NCI-H82 treated with DMSO at 0.1 percent for 48 hours (cell line): ENCODE measurements at regions not wholly inside any gene's neighbourhood (a gene's known extent, or its start where the extent isn't known, plus 50 kb on each side); places are given as distances from the start of the nearest gene placed in this dataset.
"Not testable (repeated sequence)": the region's sequence is repeated elsewhere in the genome, so short reads cannot be mapped to it uniquely, and the experiment has no call there.

Experiments used
- DNase-seq: peaks from one replicate; lab custom pipeline; 2025; ENCODE audit not compliant: unreplicated experiment; lab: John Stamatoyannopoulos, UW

DNA sequence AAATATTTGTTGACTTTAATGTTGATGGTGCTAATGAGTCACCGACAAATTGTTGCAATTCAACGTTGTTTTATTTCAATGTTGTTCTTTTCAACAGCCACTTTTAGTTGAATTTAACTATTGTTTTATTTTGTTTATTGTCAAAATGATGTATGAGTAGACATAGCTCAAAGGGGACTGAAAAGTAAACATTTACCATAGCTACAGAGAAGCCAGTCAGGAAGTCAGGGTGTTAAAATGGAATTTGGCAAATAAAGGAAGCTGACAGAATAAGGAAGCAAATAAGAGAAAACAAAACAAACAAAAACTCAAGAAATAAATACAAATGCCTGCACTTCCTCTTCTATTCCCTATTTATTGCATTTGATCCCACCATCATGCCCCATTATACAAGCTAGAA is 648.4 kb upstream of the HTR2C start:
- no peak for DNase-seq

- no peak for DNase-seq
Measured at GRCh38 chrX:113933931-113934330, 650.0 kb upstream of the HTR2C start.

DNA sequence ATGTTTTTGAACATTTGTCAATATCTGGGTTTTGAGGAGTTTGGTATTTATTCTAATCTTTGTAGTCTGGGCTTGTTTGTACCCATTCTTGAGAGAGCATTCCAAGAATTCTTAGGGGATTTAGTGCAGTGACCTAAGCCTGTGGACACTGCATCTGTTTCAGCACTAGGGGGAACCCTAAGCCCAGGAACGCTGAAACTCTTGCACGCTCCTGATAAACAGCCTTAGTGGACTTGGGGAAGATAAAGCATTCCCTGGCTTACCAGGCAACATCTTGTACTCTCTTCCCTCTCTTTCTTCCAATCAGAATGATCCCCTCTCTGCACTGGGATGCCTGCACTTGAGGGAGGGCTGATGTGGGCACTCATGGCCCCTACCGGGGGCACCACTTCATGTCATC is 654.9 kb upstream of the HTR2C start:
- DNase-seq, result peak; percentile 49

- no peak for DNase-seq
Measured at GRCh38 chrX:113920661-113921060, 663.2 kb upstream of the HTR2C start.

GRCh38 chrX:113919387-113919786 is 664.5 kb upstream of the HTR2C start:
- DNase-seq, result no peak

GRCh38 chrX:113906168-113906567 is 677.7 kb upstream of the HTR2C start:
- no peak for DNase-seq

- no peak for DNase-seq
Measured at GRCh38 chrX:113892891-113893290, 691.0 kb upstream of the HTR2C start.

DNA sequence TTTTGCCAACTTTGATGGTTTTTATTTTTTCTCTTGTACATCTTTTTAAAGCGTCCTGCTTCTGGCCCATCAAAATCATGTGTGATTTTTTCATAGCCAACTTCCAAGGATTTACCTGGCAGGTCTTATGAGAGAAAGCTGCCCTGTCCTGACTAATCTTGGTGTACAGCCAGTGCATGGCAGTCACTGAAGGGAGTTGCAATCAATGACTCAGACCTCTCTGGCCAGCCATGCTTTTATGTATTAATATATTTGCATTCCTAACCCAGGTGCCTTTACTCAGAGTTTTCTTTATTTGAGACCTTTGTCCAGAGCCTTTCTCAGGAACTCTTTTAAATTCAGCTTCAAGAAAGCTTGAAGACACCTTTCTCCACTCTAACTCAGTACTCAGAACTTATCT is 691.5 kb upstream of the HTR2C start:
- no peak for DNase-seq

DNA sequence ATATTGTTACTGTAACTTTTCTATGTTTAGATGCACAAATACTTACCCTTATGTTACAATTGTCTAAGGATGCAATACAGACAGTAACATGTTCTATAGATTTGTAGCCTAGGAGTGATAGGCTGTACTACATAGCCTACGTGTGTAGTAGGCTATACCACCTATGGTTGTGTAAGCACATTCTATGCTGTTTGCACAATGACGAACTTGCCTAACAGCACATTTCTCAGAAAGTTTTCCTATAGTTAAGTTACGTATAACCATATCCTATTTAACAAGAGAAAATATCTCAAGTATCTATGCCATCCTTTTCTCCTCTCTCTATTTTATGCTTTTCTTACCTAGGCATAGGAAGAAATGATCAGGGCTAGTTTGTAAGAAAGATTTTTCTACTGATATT is 710.8 kb upstream of the HTR2C start:
- DNase-seq, result no peak

DNA sequence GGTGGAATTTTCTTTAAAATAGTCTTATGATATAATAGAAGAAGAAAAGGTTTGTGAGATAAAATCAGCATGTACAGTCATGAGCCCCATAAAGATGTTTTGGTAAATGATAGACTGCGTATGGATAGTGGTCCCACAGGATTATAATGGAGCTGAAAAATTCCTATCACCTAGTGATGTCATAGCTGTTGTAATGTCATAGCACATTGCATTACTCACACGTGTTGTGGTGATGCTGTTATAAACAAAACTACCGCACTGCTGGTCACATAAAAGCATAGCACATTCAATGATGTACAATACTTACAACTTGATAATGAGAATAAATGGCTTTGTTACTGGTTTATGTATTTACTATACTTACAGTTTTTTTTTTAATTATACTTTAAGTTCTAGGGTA is 715.2 kb upstream of the HTR2C start:
- no peak for DNase-seq

GRCh38 chrX:113868177-113868576 is 715.7 kb upstream of the HTR2C start:
- no peak for DNase-seq

GRCh38 chrX:113849408-113849807 is 734.5 kb upstream of the HTR2C start:
- DNase-seq, result no peak

- no peak for DNase-seq
Measured at GRCh38 chrX:113833096-113834055, 750.5 kb upstream of the HTR2C start.

GRCh38 chrX:113828470-113828869 is 755.4 kb upstream of the HTR2C start:
- no peak for DNase-seq

GRCh38 chrX:113818346-113818745 is 765.5 kb upstream of the HTR2C start:
- DNase-seq, result no peak

DNA sequence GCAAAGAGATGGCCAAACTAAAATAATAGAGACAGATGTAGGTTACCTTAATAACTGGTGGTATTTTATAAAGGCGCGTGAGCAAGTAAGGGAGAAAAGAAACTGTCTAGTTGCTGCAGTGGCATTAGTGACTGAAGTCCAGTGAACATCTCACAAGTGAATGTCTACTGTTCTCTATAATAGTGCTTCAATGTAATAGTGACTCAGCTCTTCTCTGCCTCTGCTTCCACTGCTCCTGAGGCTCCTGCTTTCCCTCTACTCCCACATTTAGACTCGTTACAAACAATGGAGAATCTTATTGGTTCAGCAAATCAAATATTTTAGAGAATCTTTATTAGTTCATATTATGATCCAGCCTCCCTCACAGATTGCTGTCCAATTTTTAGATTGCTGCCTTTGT is 779.1 kb upstream of the HTR2C start:
- DNase-seq, result no peak

- no peak for DNase-seq
Measured at GRCh38 chrX:113804291-113804690, 779.6 kb upstream of the HTR2C start.

GRCh38 chrX:113802837-113803236 is 781.0 kb upstream of the HTR2C start:
- no peak for DNase-seq

GRCh38 chrX:113800955-113801354 is 782.9 kb upstream of the HTR2C start:
- no peak for DNase-seq

GRCh38 chrX:113793563-113793962 is 790.3 kb upstream of the HTR2C start:
- DNase-seq, result no peak

DNA sequence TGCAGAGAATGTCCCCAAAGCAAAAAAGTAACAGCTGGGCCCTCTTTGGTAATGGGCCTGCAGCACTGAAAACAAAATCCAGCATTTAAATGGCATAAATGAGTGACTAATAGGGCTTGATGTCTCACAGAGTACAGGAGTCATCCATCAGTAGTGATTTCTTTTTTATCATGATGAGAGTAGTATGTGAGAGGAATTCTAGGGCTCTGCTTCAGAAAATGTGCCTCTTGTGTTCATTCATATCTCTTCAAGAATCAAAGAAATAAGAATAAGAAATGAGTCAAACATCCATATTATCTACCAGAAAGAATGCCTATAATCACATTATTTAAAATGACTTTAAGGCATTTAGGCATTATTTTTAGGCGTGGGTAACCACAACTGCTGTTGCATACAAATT is 792.9 kb upstream of the HTR2C start:
- DNase-seq, result no peak

DNA sequence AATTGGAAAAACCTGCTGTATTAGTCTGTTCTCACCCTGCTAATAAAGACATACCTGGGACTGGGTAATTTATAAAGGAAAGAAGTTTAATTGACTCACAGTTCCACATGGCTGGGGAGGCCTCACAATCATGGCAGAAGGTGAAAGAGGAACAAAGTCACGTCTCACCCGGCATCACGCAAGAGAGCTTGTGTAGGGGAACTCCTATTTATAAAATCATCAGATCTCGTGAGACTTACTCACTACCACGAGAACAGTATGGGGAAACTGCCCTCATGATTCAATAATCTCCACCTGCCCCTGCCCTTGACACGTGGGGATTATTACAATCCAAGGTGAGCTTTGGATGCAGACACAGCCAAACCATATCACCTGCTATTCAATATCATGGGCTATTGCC is 799.1 kb upstream of the HTR2C start:
- DNase-seq, result not testable (repeated sequence)

- DNase-seq, result no peak
Measured at GRCh38 chrX:113770806-113771205, 813.1 kb upstream of the HTR2C start.
